H1 (cell line): ENCODE measurements at regions not wholly inside any gene's neighbourhood (a gene's known extent, or its start where the extent isn't known, plus 50 kb on each side); places are given as distances from the start of the nearest gene placed in this dataset.

Experiments used
- BCL11A ChIP-seq, 2 experiments: IDR thresholded peaks; one replicate each; pipeline ENCODE4 v1.6.1; 2011; ENCODE audit warnings: low read depth in 2 of 2, low read length in 2 of 2, mild to moderate bottlenecking in 2 of 2
- FOSL1 ChIP-seq: IDR thresholded peaks from 2 replicates; pipeline ENCODE4 v1.6.1; 2011; ENCODE audit warnings: mild to moderate bottlenecking, low read depth, low read length, moderate library complexity; ENCODE audit not compliant: insufficient read depth
- JUND ChIP-seq: IDR thresholded peaks from 2 replicates; pipeline ENCODE4 v1.6.1; 2011; ENCODE audit warnings: mild to moderate bottlenecking, improper control_type of control experiment, low read length
- NRF1 ChIP-seq: IDR thresholded peaks from 2 replicates; pipeline ENCODE4 v1.6.1; 2011; ENCODE audit warnings: mild to moderate bottlenecking, low read depth, low read length, improper control_type of control experiment
- RBBP5 ChIP-seq: IDR thresholded peaks from 2 replicates; pipeline ENCODE4 v1.7.1; 2012; ENCODE audit warnings: low read depth, mild to moderate bottlenecking, inconsistent platforms, low read length, moderate library complexity, borderline replicate concordance
- RNF2 ChIP-seq: fragments of 200-900, 300-1000 bp; sonication (generic); IDR thresholded peaks from 2 replicates; pipeline ENCODE4 v1.7.1; 2016; ENCODE audit warnings: borderline replicate concordance, low read depth, mild to moderate bottlenecking, antibody characterized with exemption, low read length; ENCODE audit not compliant: poor library complexity, severe bottlenecking; ENCODE audit errors: missing control alignments
- RXRA ChIP-seq: IDR thresholded peaks from 2 replicates; pipeline ENCODE4 v1.6.1; 2011; ENCODE audit warnings: low read depth, mild to moderate bottlenecking, low read length, moderate library complexity; ENCODE audit not compliant: insufficient read depth
- TEAD4 ChIP-seq: IDR thresholded peaks from 2 replicates; pipeline ENCODE4 v1.6.1; 2012; ENCODE audit warnings: low read depth, low read length, inconsistent platforms, mixed read lengths

DNA sequence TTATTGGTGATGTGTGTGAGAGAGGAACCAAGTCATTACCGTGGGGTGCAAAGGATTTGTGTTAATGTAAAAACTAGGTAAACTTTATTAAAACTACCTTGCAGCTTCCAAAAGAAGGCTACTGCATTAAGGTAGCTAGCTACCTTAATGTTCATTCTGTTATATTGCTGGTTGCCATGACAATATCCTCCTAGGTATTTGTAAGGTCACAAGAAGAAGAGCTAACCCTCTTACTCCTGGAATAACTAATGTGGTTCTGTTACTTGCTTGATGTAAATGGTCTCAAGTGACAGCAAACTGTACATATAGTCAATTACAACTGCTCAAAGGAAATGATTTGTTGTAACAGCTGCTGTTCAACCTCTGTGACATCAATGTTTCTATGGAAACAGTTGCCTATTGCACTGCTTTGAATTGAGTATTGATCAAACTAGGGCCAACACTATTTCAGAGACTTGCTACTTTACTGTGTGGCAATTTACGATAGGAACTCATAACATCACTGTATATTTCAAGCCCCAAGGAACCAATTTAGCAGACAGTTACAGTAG is 319.8 kb upstream of the HNRNPA3 start (continued):
- TF ChIP-seq NRF1 (no peak), RXRA (no peak), BCL11A (IDR thresholded peaks at IDR 0.05; ENCODE audit: low read depth in 2 of 2, low read length in 2 of 2) (no peak), RNF2 (no peak), JUND (no peak), RBBP5 (no peak), FOSL1 (no peak), TEAD4 (no peak)
